Liver (tissue), 7 donors: ENCODE measurements at regions not wholly inside any gene's neighbourhood (a gene's known extent, or its start where the extent isn't known, plus 50 kb on each side); places are given as distances from the start of the nearest gene placed in this dataset.

Source experiments
- DNase-seq: peaks from one replicate; pipeline ENCODE4 v3.0.0-alpha.2; 2017; ENCODE audit warnings: low spot score
- H3K27ac ChIP-seq, 2 donors: one replicate each; pipeline ENCODE4 v1.7.0; 2013; ENCODE audit warnings: inconsistent platforms in 2 of 2, low read length in 2 of 2, control low read depth in 1 of 2, low read depth in 1 of 2, mild to moderate bottlenecking in 1 of 2
- H3K27me3 ChIP-seq, 4 donors: one replicate each; pipeline versions ENCODE4 v1.6.1 to v1.7.0; 2013; ENCODE audit warnings: low read length in 3 of 4, inconsistent platforms in 1 of 4, mild to moderate bottlenecking in 1 of 4, moderate library complexity in 1 of 4; ENCODE audit not compliant: control insufficient read depth in 4 of 4, insufficient read depth in 4 of 4
- H3K36me3 ChIP-seq, 4 donors: one replicate each; pipeline versions ENCODE4 v1.6.1 to v1.7.0; 2013; ENCODE audit warnings: low read length in 3 of 4, mild to moderate bottlenecking in 3 of 4, low read depth in 1 of 4, moderate library complexity in 1 of 4; ENCODE audit not compliant: control insufficient read depth in 4 of 4, insufficient read depth in 3 of 4
- H3K4me1 ChIP-seq, 4 donors: one replicate each; pipeline versions ENCODE4 v1.6.1 to v1.7.0; 2013; ENCODE audit warnings: low read length in 3 of 4, mild to moderate bottlenecking in 3 of 4, moderate library complexity in 1 of 4; ENCODE audit not compliant: control insufficient read depth in 4 of 4, insufficient read depth in 4 of 4
- H3K4me3 ChIP-seq, 3 donors: one replicate each; pipeline versions ENCODE4 v1.6.1 to v1.7.0; 2013; ENCODE audit warnings: low read length in 3 of 3, control low read depth in 1 of 3, low read depth in 1 of 3, mild to moderate bottlenecking in 1 of 3
- H3K9ac ChIP-seq, 2 donors: one replicate each; pipeline ENCODE4 v1.7.0; 2013; ENCODE audit warnings: low read length in 2 of 2, mild to moderate bottlenecking in 2 of 2, moderate library complexity in 2 of 2, control low read depth in 1 of 2, low read depth in 1 of 2
- H3K9me3 ChIP-seq, 4 donors: one replicate each; pipeline versions ENCODE4 v1.6.1 to v1.7.0; 2013; ENCODE audit warnings: low read length in 3 of 4; ENCODE audit not compliant: control insufficient read depth in 4 of 4
- EGR1 ChIP-seq, 2 donors: IDR thresholded peaks; 2 replicates each; pipeline ENCODE4 v1.6.1; 2016 to 2018; ENCODE audit warnings: antibody characterized with exemption in 2 of 2, low read depth in 2 of 2
- FOXA1 ChIP-seq: IDR thresholded peaks from 2 replicates; pipeline ENCODE4 v1.6.1; 2016; ENCODE audit warnings: antibody characterized with exemption
- FOXA2 ChIP-seq: IDR thresholded peaks from 2 replicates; pipeline ENCODE4 v1.6.1; 2016; ENCODE audit warnings: antibody characterized with exemption
- GABPA ChIP-seq, 2 donors: IDR thresholded peaks in 1 of 2; conservative IDR thresholded peaks in 1 of 2; 2 replicates each; pipeline ENCODE4 v1.6.1; 2016; ENCODE audit warnings: antibody characterized with exemption in 2 of 2, mild to moderate bottlenecking in 1 of 2, moderate library complexity in 1 of 2
- HNF4G ChIP-seq: IDR thresholded peaks from 2 replicates; pipeline ENCODE4 v1.6.1; 2016; ENCODE audit warnings: antibody characterized with exemption
- NR2F2 ChIP-seq: IDR thresholded peaks from 2 replicates; pipeline ENCODE4 v1.6.1; 2016; ENCODE audit warnings: antibody characterized with exemption
- RAD21 ChIP-seq, 2 donors: IDR thresholded peaks; 2 replicates each; pipeline ENCODE4 v1.6.1; 2016; ENCODE audit warnings: antibody characterized with exemption in 2 of 2, mild to moderate bottlenecking in 2 of 2
- RXRA ChIP-seq, 2 donors: IDR thresholded peaks; 2 replicates each; pipeline ENCODE4 v1.6.1; 2017 to 2018; ENCODE audit warnings: antibody characterized with exemption in 2 of 2, mild to moderate bottlenecking in 1 of 2
- SP1 ChIP-seq: IDR thresholded peaks from 2 replicates; pipeline ENCODE4 v1.6.1; 2018; ENCODE audit warnings: antibody characterized with exemption, mild to moderate bottlenecking
- TAF1 ChIP-seq: conservative IDR thresholded peaks from 2 replicates; pipeline ENCODE4 v1.6.1; 2016; ENCODE audit warnings: antibody characterized with exemption, mild to moderate bottlenecking
- YY1 ChIP-seq: IDR thresholded peaks from 2 replicates; pipeline ENCODE4 v1.6.1; 2016; ENCODE audit warnings: antibody characterized with exemption, mild to moderate bottlenecking
- WGBS: extraction: QIAGEN DNeasy Blood & Tissue Kit; methylation state at CpG from one replicate; pipeline ENCODE4 v1.1.7; 2013; 5-methylcytosine and 5-hydroxymethylcytosine counted together
- TF ChIP-seq, protein P1 (sequence below): IDR thresholded peaks from 2 replicates; pipeline ENCODE4 v1.6.1; 2016; ENCODE audit warnings: antibody characterized with exemption
- TF ChIP-seq, protein P2 (sequence below): IDR thresholded peaks from 2 replicates; pipeline ENCODE4 v1.6.1; 2016; ENCODE audit warnings: antibody characterized with exemption
- TF ChIP-seq, protein P3 (sequence below): IDR thresholded peaks from 2 replicates; pipeline ENCODE4 v1.6.1; 2016; ENCODE audit warnings: antibody characterized with exemption, mild to moderate bottlenecking
- donor health status: healthy.
- donor health status: healthy.
- donor health status: healthy.
- donor health status: healthy.

DNA sequence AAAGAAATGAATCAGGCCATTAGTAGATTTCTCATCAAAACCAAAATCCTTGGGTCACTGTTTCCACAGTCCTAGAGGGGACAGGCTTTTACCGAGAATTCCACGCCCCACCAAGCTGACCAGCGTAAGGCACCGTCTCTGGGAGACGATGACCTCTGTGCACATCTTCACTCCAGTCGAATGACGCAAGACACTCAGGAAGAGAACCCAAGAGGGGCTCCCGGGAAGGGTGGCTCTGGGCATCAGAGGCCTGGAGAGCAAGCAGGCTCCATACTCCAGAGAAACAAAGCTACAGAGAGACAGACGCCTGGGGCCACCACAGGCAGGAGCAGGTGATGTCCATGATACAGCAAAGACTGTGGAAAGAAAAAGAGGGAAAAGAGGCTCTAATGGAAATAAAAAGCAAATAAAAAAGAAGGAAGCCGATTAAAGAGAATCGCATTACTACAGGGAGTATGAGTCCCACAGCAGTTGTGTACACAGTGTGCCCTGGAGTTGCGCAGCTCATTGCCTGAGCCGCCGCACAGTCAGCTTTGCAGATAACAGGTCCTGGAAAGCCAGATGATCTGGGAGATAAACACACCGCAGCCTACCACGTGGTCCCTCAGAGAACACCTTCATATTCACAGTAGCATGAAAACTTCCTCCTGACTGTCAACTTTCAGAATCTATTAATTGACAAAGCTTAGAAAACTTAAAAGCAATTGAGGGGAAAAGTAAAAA is 572.7 kb upstream of the SALL3 start:
- Histone ChIP-seq H3K4me3 (no peak overlapping the region), H3K9me3 (peaks cover 0 to 3% (median 0%) of the 10 kb centered on the region in 4 donors), H3K4me1 (no peaks in the 10 kb centered on the region), H3K9ac (no peak overlapping the region), H3K27ac (no peak overlapping the region), H3K36me3 (no peaks in the 10 kb centered on the region), H3K27me3 (no peaks in the 10 kb centered on the region)
- no peak for DNase-seq
- 69% methylated on average over 16 of the region's 16 CpGs for WGBS
- no peak for TF ChIP-seq YY1
- TF ChIP-seq, protein P1, sequence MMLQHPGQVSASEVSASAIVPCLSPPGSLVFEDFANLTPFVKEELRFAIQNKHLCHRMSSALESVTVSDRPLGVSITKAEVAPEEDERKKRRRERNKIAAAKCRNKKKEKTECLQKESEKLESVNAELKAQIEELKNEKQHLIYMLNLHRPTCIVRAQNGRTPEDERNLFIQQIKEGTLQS: no peak
- TF ChIP-seq GABPA (IDR thresholded peaks at IDR 0.05 in 1 of 2, conservative IDR thresholded peaks at IDR 0.05 in 1 of 2): no peak
- TF ChIP-seq HNF4G: no peak
- TF ChIP-seq RAD21 (IDR thresholded peaks at IDR 0.05): no peak
- no peak for TF ChIP-seq RXRA (IDR thresholded peaks at IDR 0.05)
- TF ChIP-seq, protein P2, sequence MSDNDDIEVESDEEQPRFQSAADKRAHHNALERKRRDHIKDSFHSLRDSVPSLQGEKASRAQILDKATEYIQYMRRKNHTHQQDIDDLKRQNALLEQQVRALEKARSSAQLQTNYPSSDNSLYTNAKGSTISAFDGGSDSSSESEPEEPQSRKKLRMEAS: no peak
- no peak for TF ChIP-seq EGR1 (IDR thresholded peaks at IDR 0.05; ENCODE audit: low read depth in 2 of 2)
- TF ChIP-seq SP1: no peak
- no peak for TF ChIP-seq FOXA1
- TF ChIP-seq, protein P3, sequence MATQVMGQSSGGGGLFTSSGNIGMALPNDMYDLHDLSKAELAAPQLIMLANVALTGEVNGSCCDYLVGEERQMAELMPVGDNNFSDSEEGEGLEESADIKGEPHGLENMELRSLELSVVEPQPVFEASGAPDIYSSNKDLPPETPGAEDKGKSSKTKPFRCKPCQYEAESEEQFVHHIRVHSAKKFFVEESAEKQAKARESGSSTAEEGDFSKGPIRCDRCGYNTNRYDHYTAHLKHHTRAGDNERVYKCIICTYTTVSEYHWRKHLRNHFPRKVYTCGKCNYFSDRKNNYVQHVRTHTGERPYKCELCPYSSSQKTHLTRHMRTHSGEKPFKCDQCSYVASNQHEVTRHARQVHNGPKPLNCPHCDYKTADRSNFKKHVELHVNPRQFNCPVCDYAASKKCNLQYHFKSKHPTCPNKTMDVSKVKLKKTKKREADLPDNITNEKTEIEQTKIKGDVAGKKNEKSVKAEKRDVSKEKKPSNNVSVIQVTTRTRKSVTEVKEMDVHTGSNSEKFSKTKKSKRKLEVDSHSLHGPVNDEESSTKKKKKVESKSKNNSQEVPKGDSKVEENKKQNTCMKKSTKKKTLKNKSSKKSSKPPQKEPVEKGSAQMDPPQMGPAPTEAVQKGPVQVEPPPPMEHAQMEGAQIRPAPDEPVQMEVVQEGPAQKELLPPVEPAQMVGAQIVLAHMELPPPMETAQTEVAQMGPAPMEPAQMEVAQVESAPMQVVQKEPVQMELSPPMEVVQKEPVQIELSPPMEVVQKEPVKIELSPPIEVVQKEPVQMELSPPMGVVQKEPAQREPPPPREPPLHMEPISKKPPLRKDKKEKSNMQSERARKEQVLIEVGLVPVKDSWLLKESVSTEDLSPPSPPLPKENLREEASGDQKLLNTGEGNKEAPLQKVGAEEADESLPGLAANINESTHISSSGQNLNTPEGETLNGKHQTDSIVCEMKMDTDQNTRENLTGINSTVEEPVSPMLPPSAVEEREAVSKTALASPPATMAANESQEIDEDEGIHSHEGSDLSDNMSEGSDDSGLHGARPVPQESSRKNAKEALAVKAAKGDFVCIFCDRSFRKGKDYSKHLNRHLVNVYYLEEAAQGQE: no peak

- Histone ChIP-seq H3K27ac (no peak overlapping the region), H3K9ac (no peak overlapping the region), H3K27me3 (no peaks in the 10 kb centered on the region), H3K4me3 (no peak overlapping the region), H3K36me3 (no peaks in the 10 kb centered on the region), H3K9me3 (peaks cover 0 to 3% (median 0%) of the 10 kb centered on the region in 4 donors), H3K4me1 (no peaks in the 10 kb centered on the region)
- 46% methylated on average over 4 of the region's 4 CpGs for WGBS
- DNase-seq: no peak
- no peak for TF ChIP-seq TAF1
- TF ChIP-seq, protein P3: no peak
- TF ChIP-seq, protein P2: no peak
- TF ChIP-seq NR2F2: no peak
- TF ChIP-seq RAD21 (IDR thresholded peaks at IDR 0.05): no peak
- no peak for TF ChIP-seq EGR1 (IDR thresholded peaks at IDR 0.05; ENCODE audit: low read depth in 2 of 2)
- no peak for TF ChIP-seq FOXA2
- TF ChIP-seq, protein P1: no peak
These were observed 572.2 kb upstream of the SALL3 start for GRCh38 chr18:78407466-78407844.
